GM12864 (cell line): ENCODE measurements at regions not wholly inside any gene's neighbourhood (a gene's known extent, or its start where the extent isn't known, plus 50 kb on each side); places are given as distances from the start of the nearest gene placed in this dataset.
"Not testable (repeated sequence)": the region's sequence is repeated elsewhere in the genome, so short reads cannot be mapped to it uniquely, and the experiment has no call there.

Experiments used
- DNase-seq: peaks from one replicate; pipeline ENCODE4 v3.0.0-alpha.2; 2011; ENCODE audit warnings: low read depth
- H3K4me3 ChIP-seq: 2 replicates; pipeline ENCODE4 v1.5.1; 2011; ENCODE audit warnings: mild to moderate bottlenecking, low read depth, low read length, control low read depth
- CTCF ChIP-seq: IDR thresholded peaks from 2 replicates; pipeline ENCODE4 v1.5.1; 2011; ENCODE audit warnings: low read depth, mild to moderate bottlenecking, moderate library complexity, low read length, control low read depth, inconsistent platforms; ENCODE audit errors: missing control alignments

DNA sequence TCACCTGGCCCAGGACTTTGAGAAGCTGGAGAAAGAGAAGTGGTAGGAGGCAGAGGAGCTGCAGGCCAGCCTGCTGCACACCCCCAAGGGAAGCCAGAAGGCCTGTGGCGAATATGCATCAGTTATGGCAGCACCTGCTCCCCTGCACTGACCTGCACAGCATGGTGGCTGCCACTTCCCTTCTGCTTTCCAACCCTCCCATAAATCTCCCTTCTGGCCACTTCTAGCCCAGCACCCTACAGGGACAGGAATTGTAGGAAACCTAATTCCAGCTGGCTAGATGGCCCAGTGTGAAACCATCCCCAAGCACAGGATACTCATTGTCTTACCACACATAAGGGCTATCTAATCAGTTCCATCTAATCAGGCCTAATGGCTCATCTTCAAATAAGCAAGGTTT lies 136.3 kb downstream of the TBX3 start:
- no peak overlapping the region for H3K4me3 ChIP-seq
- TF ChIP-seq CTCF: no peak
- no peak for DNase-seq

- no peak for TF ChIP-seq CTCF
- DNase-seq: no peak
- no peak overlapping the region for H3K4me3 ChIP-seq
These were observed 124.5 kb upstream of the TBX5 start for GRCh38 chr12:114530417-114530816.

GRCh38 chr12:114529966-114530365 lies 124.0 kb upstream of the TBX5 start:
- no peak for TF ChIP-seq CTCF
- H3K4me3 ChIP-seq: no peak overlapping the region
- no peak for DNase-seq

DNA sequence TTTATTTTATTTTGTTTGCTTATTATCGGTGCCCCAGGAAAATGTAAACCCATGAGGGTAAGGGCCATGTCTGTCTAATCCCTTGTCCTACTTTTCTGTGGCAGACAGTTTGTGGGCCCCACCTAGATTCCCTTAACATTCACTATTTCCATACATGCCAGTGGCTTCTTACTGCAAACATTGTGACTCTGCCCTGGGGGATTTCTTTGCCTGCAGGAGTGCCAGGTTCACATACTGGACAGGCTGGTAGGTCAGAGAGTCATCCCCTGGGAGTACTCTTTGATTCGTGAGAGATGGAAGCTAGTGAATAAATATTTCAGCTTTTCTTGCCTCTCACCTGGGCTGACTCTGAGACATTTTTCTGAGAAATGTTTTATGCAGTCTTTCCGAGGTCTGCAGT lies 122.8 kb upstream of the TBX5 start:
- TF ChIP-seq CTCF: no peak
- no peak for DNase-seq
- H3K4me3 ChIP-seq: no peak overlapping the region

- DNase-seq, H3K4me3 ChIP-seq: not testable (repeated sequence)
These were observed 115.2 kb upstream of the TBX5 start for GRCh38 chr12:114521160-114521559.

DNA sequence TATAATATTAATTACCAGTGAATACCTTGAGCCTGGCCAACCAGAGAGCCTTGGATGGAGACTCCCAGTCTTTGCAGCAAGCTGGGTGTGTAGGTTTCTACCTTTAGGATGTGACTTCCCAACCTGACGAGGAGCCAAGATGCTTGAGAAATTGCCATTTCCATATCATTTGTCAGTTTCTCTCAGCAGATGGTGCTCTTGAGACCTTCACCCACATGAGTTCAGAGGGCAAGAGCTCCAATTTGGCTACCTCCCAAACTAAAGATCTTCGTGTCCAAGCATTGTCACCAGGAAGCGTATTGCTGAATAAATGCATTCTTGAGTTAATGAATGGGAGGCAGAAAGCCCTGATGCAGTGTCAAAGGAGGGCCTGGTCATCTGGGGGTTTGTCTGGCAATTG lies 106.4 kb upstream of the TBX5 start:
- no peak overlapping the region for H3K4me3 ChIP-seq
- TF ChIP-seq CTCF: no peak
- DNase-seq: no peak

DNA sequence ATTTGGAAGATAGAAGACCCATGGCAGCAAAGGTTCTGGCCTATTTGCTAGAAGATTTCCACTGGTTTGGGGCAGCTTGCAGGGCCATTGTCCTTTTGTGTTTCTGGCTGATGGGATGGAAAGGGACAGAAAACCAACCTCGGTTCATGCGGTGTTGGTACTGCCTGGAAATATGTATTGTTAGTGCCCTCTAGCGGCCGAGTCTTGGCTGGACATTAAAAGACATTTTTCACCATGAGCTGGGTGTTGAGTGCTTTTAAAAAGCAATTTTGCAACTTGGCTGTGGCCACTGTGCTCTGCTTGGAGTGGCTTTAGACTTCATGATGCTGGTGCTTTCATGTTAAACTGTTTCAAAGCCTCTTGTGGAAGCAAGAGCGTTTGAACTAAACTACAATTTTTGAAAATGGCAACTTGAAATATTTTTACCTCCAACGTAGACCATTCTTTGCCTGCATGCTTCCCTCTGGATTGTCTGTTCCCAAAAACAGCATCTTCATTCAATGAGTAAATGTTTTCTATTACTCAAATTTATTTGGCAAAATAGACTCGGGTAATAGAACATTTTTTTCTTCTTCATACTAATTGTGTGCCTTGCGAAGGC lies 102.7 kb upstream of the TBX5 start:
- H3K4me3 ChIP-seq: no peak overlapping the region
- peak; percentile 74 for TF ChIP-seq CTCF
- DNase-seq: peak; percentile 34
